ENCODE measurements at regions not wholly inside any gene's neighbourhood (a gene's known extent, or its start where the extent isn't known, plus 50 kb on each side); places are given as distances from the start of the nearest gene placed in this dataset.

DNA sequence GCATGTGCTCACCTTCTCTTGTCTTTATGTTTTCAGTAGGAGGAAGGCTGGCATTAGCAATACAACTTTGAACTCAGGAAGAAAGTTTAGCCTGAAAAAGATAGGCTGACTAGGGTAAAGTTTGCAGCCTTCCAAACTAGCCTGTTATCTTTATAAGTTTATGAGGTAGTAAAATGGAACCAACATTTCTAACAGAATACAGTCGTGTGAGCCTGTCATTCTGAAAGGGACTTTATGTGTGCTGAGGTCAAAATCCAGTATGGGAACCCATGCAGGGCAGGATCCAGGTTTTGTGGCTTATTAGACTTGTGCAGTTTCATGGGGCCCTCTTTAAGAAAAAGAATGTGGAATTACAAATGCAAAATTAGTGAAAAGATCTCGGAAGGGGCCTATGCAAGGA, 201.0 kb upstream of the PRPS1L1 start:
- peaks cover 3% of the 10 kb centered on the region for H3K27me3 Mint-ChIP-seq (ENCODE audit: unreplicated experiment)

DNA sequence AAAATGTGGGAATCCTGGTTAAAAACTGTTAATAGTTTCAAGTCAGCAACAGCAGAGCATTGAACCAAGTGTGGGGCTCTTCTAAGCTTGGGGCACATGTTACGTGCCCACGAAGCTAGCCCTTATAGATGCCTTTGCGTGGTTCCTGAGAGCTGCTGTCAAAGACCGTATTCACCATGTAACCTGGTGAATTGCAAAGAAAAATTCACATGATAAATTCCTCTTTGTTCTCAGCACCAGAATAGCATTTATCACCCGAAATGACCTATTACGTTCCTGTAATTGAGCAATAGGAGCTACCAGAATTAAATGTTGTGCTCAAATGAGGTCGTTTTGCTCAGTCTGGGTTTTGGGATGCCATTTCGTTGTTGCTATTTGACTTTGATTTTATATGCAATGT, 202.6 kb upstream of the PRPS1L1 start:
- no peak for DNase-seq
- Mint-ChIP-seq H3K27ac (ENCODE audit: unreplicated experiment) (no peak overlapping the region), H3K36me3 (ENCODE audit: unreplicated experiment) (no peaks in the 10 kb centered on the region), H3K27me3 (ENCODE audit: unreplicated experiment) (peaks cover 3% of the 10 kb centered on the region), H3K9me3 (ENCODE audit: unreplicated experiment) (no peaks in the 10 kb centered on the region), H3K4me3 (ENCODE audit: unreplicated experiment) (no peak overlapping the region), H3K4me1 (ENCODE audit: low read depth, unreplicated experiment) (no peaks in the 10 kb centered on the region)
- TF ChIP-seq, protein P1, sequence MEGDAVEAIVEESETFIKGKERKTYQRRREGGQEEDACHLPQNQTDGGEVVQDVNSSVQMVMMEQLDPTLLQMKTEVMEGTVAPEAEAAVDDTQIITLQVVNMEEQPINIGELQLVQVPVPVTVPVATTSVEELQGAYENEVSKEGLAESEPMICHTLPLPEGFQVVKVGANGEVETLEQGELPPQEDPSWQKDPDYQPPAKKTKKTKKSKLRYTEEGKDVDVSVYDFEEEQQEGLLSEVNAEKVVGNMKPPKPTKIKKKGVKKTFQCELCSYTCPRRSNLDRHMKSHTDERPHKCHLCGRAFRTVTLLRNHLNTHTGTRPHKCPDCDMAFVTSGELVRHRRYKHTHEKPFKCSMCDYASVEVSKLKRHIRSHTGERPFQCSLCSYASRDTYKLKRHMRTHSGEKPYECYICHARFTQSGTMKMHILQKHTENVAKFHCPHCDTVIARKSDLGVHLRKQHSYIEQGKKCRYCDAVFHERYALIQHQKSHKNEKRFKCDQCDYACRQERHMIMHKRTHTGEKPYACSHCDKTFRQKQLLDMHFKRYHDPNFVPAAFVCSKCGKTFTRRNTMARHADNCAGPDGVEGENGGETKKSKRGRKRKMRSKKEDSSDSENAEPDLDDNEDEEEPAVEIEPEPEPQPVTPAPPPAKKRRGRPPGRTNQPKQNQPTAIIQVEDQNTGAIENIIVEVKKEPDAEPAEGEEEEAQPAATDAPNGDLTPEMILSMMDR (IDR thresholded peaks at IDR 0.05; ENCODE audit: partially characterized antibody, unreplicated experiment), result no peak

More for the DNA sequence above, 201.0 kb upstream of the PRPS1L1 start:
- H3K36me3 Mint-ChIP-seq (ENCODE audit: unreplicated experiment), result no peaks in the 10 kb centered on the region
- DNase-seq, result no peak
- no peaks in the 10 kb centered on the region for H3K4me1 Mint-ChIP-seq (ENCODE audit: low read depth, unreplicated experiment)
- no peaks in the 10 kb centered on the region for H3K9me3 Mint-ChIP-seq (ENCODE audit: unreplicated experiment)
- H3K4me3 Mint-ChIP-seq (ENCODE audit: unreplicated experiment), result no peak overlapping the region
- TF ChIP-seq, protein P1 (IDR thresholded peaks at IDR 0.05; ENCODE audit: partially characterized antibody, unreplicated experiment), result no peak
- no peak overlapping the region for H3K27ac Mint-ChIP-seq (ENCODE audit: unreplicated experiment)

DNA sequence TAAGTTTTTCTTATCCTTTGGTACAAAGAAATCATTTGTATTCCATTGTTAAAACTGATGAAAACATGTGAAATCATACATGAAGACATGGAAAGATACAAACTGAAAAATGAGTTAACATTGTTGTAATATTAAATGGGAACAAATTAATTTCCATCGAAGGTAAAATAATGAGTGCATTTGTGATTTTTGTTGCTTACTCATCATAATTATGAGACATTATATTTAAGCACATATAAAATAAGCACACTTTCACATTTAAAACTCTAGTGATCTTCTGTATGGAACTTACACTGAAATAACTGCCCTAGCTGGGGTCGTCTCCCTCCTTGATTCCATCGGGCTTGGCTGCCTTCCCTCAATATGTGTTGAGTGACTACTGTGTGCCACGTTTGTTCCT, 204.2 kb upstream of the PRPS1L1 start:
- Mint-ChIP-seq H3K27ac (ENCODE audit: unreplicated experiment) (no peak overlapping the region), H3K36me3 (ENCODE audit: unreplicated experiment) (no peaks in the 10 kb centered on the region), H3K27me3 (ENCODE audit: unreplicated experiment) (peaks cover 3% of the 10 kb centered on the region), H3K4me1 (ENCODE audit: low read depth, unreplicated experiment) (no peaks in the 10 kb centered on the region), H3K9me3 (ENCODE audit: unreplicated experiment) (no peaks in the 10 kb centered on the region), H3K4me3 (ENCODE audit: unreplicated experiment) (no peak overlapping the region)
- TF ChIP-seq, protein P1 (IDR thresholded peaks at IDR 0.05; ENCODE audit: partially characterized antibody, unreplicated experiment), result no peak
- DNase-seq, result no peak

DNA sequence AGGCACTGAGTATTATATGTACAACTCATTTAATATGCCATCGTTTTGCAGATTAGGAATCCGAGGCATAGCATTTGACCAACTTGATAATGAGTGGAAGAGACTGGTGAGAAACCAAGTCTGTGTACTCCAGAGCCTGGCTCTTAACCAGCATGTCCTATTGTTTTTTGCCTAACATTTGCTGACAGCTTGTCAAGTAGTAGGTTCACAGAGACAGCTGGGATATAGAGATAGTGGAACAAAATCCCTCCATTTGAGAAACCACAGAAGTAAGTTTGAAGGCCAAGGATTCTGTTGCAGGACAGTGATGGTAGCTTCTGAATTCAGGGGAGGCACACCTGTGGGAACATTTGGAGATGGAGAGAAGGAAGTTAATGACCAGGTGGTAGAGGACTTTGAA, 206.9 kb upstream of the PRPS1L1 start:
- Mint-ChIP-seq H3K36me3 (ENCODE audit: unreplicated experiment) (no peaks in the 10 kb centered on the region), H3K4me3 (ENCODE audit: unreplicated experiment) (no peak overlapping the region), H3K4me1 (ENCODE audit: low read depth, unreplicated experiment) (no peaks in the 10 kb centered on the region), H3K9me3 (ENCODE audit: unreplicated experiment) (no peaks in the 10 kb centered on the region), H3K27ac (ENCODE audit: unreplicated experiment) (no peak overlapping the region), H3K27me3 (ENCODE audit: unreplicated experiment) (peaks cover 3% of the 10 kb centered on the region)
- DNase-seq, result no peak
- TF ChIP-seq, protein P1 (IDR thresholded peaks at IDR 0.05; ENCODE audit: partially characterized antibody, unreplicated experiment), result no peak

DNA sequence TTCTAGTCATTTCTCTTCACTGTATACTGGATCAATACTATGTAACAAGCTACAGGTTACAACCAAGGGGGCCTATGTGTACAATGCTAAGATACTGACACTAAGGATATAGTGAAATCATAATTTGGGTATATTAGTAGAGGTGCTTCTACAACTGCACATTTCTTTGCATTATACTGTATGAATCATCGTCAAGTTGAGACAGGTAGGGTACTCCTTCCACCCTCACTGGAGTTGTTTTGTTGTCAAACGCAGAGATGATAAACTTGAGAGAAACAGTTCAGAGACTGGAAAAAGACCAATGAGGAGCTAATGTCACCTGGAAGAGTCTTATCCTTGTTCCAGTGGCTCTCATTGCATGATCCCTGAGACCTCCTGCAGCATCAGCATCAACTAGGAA, 208.2 kb upstream of the PRPS1L1 start:
- Mint-ChIP-seq H3K27ac (ENCODE audit: unreplicated experiment) (no peak overlapping the region), H3K4me3 (ENCODE audit: unreplicated experiment) (no peak overlapping the region), H3K4me1 (ENCODE audit: low read depth, unreplicated experiment) (no peaks in the 10 kb centered on the region), H3K9me3 (ENCODE audit: unreplicated experiment) (no peaks in the 10 kb centered on the region), H3K27me3 (ENCODE audit: unreplicated experiment) (peaks cover 3% of the 10 kb centered on the region), H3K36me3 (ENCODE audit: unreplicated experiment) (no peaks in the 10 kb centered on the region)
- DNase-seq, result no peak
- TF ChIP-seq, protein P1 (IDR thresholded peaks at IDR 0.05; ENCODE audit: partially characterized antibody, unreplicated experiment), result no peak

All from glutamatergic neuron (in vitro differentiated cells).